ENCODE measurements at regions not wholly inside any gene's neighbourhood (a gene's known extent, or its start where the extent isn't known, plus 50 kb on each side); places are given as distances from the start of the nearest gene placed in this dataset.
"Not testable (repeated sequence)": the region's sequence is repeated elsewhere in the genome, so short reads cannot be mapped to it uniquely, and the experiment has no call there.

DNA sequence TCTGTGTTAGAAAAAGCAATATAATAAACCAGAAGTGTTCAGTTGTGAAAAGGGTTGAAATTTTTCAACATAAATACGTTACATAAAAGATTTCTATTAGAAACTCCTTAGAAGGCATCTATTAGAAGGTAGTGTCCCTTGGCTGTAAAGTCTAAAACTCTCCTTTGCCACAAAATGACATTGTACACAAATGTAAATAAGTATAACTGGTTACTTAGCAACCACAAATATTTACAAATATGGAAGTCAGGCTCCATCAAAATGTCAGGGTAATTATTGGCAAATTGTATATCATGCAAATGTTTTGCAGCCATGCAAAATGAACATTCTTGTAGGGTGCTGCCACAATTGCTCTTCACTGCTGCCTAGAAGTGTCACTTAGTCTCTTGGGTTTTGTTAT lies 419.1 kb upstream of the CDIN1 start:
- no peaks in the 10 kb centered on the region for H3K27me3 Mint-ChIP-seq (ENCODE audit: unreplicated experiment)
- H3K4me1 Mint-ChIP-seq (ENCODE audit: unreplicated experiment) = no peaks in the 10 kb centered on the region
- H3K9me3 Mint-ChIP-seq (ENCODE audit: unreplicated experiment) = no peaks in the 10 kb centered on the region
- no peaks in the 10 kb centered on the region for H3K36me3 Mint-ChIP-seq (ENCODE audit: low read depth, unreplicated experiment)
- no peak overlapping the region for H3K27ac Mint-ChIP-seq (ENCODE audit: unreplicated experiment)
- DNase-seq (ENCODE audit: low spot score) = no peak
- TF ChIP-seq, protein P1, sequence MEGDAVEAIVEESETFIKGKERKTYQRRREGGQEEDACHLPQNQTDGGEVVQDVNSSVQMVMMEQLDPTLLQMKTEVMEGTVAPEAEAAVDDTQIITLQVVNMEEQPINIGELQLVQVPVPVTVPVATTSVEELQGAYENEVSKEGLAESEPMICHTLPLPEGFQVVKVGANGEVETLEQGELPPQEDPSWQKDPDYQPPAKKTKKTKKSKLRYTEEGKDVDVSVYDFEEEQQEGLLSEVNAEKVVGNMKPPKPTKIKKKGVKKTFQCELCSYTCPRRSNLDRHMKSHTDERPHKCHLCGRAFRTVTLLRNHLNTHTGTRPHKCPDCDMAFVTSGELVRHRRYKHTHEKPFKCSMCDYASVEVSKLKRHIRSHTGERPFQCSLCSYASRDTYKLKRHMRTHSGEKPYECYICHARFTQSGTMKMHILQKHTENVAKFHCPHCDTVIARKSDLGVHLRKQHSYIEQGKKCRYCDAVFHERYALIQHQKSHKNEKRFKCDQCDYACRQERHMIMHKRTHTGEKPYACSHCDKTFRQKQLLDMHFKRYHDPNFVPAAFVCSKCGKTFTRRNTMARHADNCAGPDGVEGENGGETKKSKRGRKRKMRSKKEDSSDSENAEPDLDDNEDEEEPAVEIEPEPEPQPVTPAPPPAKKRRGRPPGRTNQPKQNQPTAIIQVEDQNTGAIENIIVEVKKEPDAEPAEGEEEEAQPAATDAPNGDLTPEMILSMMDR (IDR thresholded peaks at IDR 0.05; ENCODE audit: unreplicated experiment) = no peak
- no peak overlapping the region for H3K4me3 Mint-ChIP-seq (ENCODE audit: unreplicated experiment)

DNA sequence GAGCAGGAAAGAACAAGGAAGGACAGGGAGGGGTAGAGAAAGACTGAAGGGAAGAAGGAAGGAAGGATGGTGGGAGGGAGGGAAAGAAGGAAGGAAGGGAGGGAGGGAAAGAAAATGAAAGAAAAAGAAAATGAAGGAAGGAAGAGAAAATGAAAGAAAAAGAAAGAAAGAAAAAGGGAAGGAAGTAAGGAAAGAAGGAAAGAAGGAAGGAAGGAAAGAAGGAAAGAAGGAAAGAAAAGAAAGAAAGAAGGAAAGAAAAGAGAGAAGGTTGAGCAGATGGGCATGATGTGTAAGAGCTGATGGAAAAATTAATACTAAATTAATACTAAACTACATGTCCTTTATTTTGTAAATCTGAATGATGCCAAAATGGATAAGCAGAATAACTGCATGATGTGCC lies 418.3 kb upstream of the CDIN1 start:
- Mint-ChIP-seq H3K27ac (ENCODE audit: unreplicated experiment) (no peak overlapping the region), H3K4me1 (ENCODE audit: unreplicated experiment) (no peaks in the 10 kb centered on the region), H3K4me3 (ENCODE audit: unreplicated experiment) (no peak overlapping the region), H3K9me3 (ENCODE audit: unreplicated experiment) (no peaks in the 10 kb centered on the region), H3K27me3 (ENCODE audit: unreplicated experiment) (no peaks in the 10 kb centered on the region), H3K36me3 (ENCODE audit: low read depth, unreplicated experiment) (no peaks in the 10 kb centered on the region)
- TF ChIP-seq, protein P1 (IDR thresholded peaks at IDR 0.05; ENCODE audit: unreplicated experiment) = no peak
- no peak for DNase-seq (ENCODE audit: low spot score)

GRCh38 chr15:36161771-36162212 lies 417.6 kb upstream of the CDIN1 start:
- H3K9me3 Mint-ChIP-seq (ENCODE audit: unreplicated experiment) = no peaks in the 10 kb centered on the region
- TF ChIP-seq, protein P1 (IDR thresholded peaks at IDR 0.05; ENCODE audit: unreplicated experiment) = no peak
- no peaks in the 10 kb centered on the region for H3K27me3 Mint-ChIP-seq (ENCODE audit: unreplicated experiment)
- no peak overlapping the region for H3K27ac Mint-ChIP-seq (ENCODE audit: unreplicated experiment)
- H3K4me3 Mint-ChIP-seq (ENCODE audit: unreplicated experiment) = no peak overlapping the region
- H3K4me1 Mint-ChIP-seq (ENCODE audit: unreplicated experiment) = no peaks in the 10 kb centered on the region
- H3K36me3 Mint-ChIP-seq (ENCODE audit: low read depth, unreplicated experiment) = no peaks in the 10 kb centered on the region
- no peak for DNase-seq (ENCODE audit: low spot score)

GRCh38 chr15:36163983-36164382 lies 415.4 kb upstream of the CDIN1 start:
- not testable (repeated sequence) for DNase-seq (ENCODE audit: low spot score); H3K4me1 Mint-ChIP-seq (ENCODE audit: unreplicated experiment); H3K9me3 Mint-ChIP-seq (ENCODE audit: unreplicated experiment); H3K36me3 Mint-ChIP-seq (ENCODE audit: low read depth, unreplicated experiment); H3K27ac Mint-ChIP-seq (ENCODE audit: unreplicated experiment); H3K27me3 Mint-ChIP-seq (ENCODE audit: unreplicated experiment); H3K4me3 Mint-ChIP-seq (ENCODE audit: unreplicated experiment)

DNA sequence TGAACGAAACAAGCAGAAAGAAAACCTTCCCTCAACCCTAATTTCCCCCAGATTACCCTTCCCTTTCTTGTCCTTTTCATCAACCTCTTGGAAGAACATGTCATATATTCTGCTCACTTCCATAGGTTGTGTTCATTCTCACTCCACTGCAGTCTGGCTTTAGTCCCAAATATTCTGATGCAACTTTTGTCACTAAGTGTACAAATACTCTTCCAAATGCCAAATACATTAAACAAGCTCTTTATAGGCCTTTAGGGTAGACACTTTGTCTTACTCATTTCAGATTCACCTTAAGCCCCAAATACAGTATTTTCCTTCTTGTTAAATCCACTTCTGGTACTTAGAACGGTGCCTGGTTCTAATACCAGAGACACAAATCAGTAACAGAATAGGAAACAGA lies 406.5 kb upstream of the CDIN1 start:
- Mint-ChIP-seq H3K27me3 (ENCODE audit: unreplicated experiment) (no peaks in the 10 kb centered on the region), H3K9me3 (ENCODE audit: unreplicated experiment) (no peaks in the 10 kb centered on the region), H3K4me1 (ENCODE audit: unreplicated experiment) (no peaks in the 10 kb centered on the region), H3K4me3 (ENCODE audit: unreplicated experiment) (no peak overlapping the region), H3K27ac (ENCODE audit: unreplicated experiment) (no peak overlapping the region), H3K36me3 (ENCODE audit: low read depth, unreplicated experiment) (no peaks in the 10 kb centered on the region)
- TF ChIP-seq, protein P1 (IDR thresholded peaks at IDR 0.05; ENCODE audit: unreplicated experiment) = no peak
- no peak for DNase-seq (ENCODE audit: low spot score)
